Progenitor cell of endocrine pancreas (in vitro differentiated cells): ENCODE measurements at regions not wholly inside any gene's neighbourhood (a gene's known extent, or its start where the extent isn't known, plus 50 kb on each side); places are given as distances from the start of the nearest gene placed in this dataset.

Experiments used
- DNase-seq: peaks from one replicate; pipeline ENCODE4 v3.0.0; 2021; ENCODE audit warnings: low spot score; ENCODE audit not compliant: unreplicated experiment
- H3K27ac Mint-ChIP-seq: 2 replicates; pipeline ENCODE4 v1.8.0; 2021; ENCODE audit warnings: mild to moderate bottlenecking, moderate library complexity, mixed read lengths
- H3K27me3 Mint-ChIP-seq: 2 replicates; pipeline ENCODE4 v1.8.0; 2021; ENCODE audit warnings: mixed read lengths
- H3K36me3 Mint-ChIP-seq: 2 replicates; pipeline ENCODE4 v1.8.0; 2022; ENCODE audit warnings: mixed read lengths; ENCODE audit not compliant: insufficient read depth
- H3K4me1 Mint-ChIP-seq: 2 replicates; pipeline ENCODE4 v1.8.0; 2021; ENCODE audit warnings: low read depth, mixed read lengths
- H3K4me3 Mint-ChIP-seq: 2 replicates; pipeline ENCODE4 v1.8.0; 2021; ENCODE audit warnings: low read depth, mild to moderate bottlenecking, moderate library complexity, mixed read lengths
- H3K9me3 Mint-ChIP-seq: 2 replicates; pipeline ENCODE4 v1.8.0; 2021; ENCODE audit warnings: low read depth, mixed read lengths
- TF ChIP-seq, protein P1 (sequence below): fragments of 200-600 bp; sonication (generic); IDR thresholded peaks from one replicate; pipeline ENCODE4 v1.5.0; 2021; ENCODE audit warnings: antibody characterized with exemption, mild to moderate bottlenecking; ENCODE audit not compliant: unreplicated experiment

DNA sequence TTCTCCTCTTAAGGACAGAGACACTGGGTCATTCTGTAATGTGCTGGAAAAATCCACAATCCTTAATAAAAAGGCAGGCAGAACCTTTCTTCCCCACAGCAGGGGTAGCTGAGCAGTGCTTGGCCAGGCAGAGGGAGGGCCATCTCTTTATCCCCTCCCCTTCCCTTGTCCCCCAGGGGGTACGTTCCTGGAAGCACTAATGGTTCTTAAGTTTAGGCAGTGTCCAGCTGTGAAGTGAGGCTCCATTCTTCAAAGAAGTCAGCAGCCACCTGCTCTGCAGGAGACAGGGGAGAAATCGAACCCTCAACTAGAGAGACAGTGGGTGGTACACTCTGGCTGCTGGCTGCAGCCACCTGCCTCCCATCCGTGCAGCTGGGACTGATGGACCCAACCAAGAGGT is 533.9 kb upstream of the CDH11 start:
- no peaks in the 10 kb centered on the region for H3K9me3 Mint-ChIP-seq
- TF ChIP-seq, protein P1, sequence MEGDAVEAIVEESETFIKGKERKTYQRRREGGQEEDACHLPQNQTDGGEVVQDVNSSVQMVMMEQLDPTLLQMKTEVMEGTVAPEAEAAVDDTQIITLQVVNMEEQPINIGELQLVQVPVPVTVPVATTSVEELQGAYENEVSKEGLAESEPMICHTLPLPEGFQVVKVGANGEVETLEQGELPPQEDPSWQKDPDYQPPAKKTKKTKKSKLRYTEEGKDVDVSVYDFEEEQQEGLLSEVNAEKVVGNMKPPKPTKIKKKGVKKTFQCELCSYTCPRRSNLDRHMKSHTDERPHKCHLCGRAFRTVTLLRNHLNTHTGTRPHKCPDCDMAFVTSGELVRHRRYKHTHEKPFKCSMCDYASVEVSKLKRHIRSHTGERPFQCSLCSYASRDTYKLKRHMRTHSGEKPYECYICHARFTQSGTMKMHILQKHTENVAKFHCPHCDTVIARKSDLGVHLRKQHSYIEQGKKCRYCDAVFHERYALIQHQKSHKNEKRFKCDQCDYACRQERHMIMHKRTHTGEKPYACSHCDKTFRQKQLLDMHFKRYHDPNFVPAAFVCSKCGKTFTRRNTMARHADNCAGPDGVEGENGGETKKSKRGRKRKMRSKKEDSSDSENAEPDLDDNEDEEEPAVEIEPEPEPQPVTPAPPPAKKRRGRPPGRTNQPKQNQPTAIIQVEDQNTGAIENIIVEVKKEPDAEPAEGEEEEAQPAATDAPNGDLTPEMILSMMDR, result no peak
- no peak overlapping the region for H3K27ac Mint-ChIP-seq
- H3K36me3 Mint-ChIP-seq, result no peaks in the 10 kb centered on the region
- no peak for DNase-seq
- no peaks in the 10 kb centered on the region for H3K4me1 Mint-ChIP-seq
- peaks cover 40% of the 10 kb centered on the region for H3K27me3 Mint-ChIP-seq
- no peak overlapping the region for H3K4me3 Mint-ChIP-seq

- TF ChIP-seq, protein P1, result no peak
- no peaks in the 10 kb centered on the region for H3K36me3 Mint-ChIP-seq
- peaks cover 7% of the 10 kb centered on the region for H3K27me3 Mint-ChIP-seq
- no peaks in the 10 kb centered on the region for H3K9me3 Mint-ChIP-seq
- H3K27ac Mint-ChIP-seq, result no peak overlapping the region
- peaks cover 4% of the 10 kb centered on the region for H3K4me1 Mint-ChIP-seq
- no peak for DNase-seq
- H3K4me3 Mint-ChIP-seq, result no peak overlapping the region
These were observed 526.2 kb upstream of the CDH11 start for GRCh38 chr16:65648101-65648500.

GRCh38 chr16:65644821-65645220 is 523.0 kb upstream of the CDH11 start:
- no peaks in the 10 kb centered on the region for H3K9me3 Mint-ChIP-seq
- no peaks in the 10 kb centered on the region for H3K27me3 Mint-ChIP-seq
- no peak overlapping the region for H3K4me3 Mint-ChIP-seq
- no peak for DNase-seq
- H3K27ac Mint-ChIP-seq, result no peak overlapping the region
- H3K4me1 Mint-ChIP-seq, result peaks cover 5% of the 10 kb centered on the region
- TF ChIP-seq, protein P1, result no peak
- no peaks in the 10 kb centered on the region for H3K36me3 Mint-ChIP-seq

- Mint-ChIP-seq H3K4me1 (peaks cover 5% of the 10 kb centered on the region), H3K27me3 (no peaks in the 10 kb centered on the region), H3K9me3 (no peaks in the 10 kb centered on the region), H3K36me3 (no peaks in the 10 kb centered on the region), H3K4me3 (no peak overlapping the region), H3K27ac (no peak overlapping the region)
- no peak for DNase-seq
- TF ChIP-seq, protein P1, result no peak
These were observed 520.0 kb upstream of the CDH11 start for GRCh38 chr16:65641762-65642289.

DNA sequence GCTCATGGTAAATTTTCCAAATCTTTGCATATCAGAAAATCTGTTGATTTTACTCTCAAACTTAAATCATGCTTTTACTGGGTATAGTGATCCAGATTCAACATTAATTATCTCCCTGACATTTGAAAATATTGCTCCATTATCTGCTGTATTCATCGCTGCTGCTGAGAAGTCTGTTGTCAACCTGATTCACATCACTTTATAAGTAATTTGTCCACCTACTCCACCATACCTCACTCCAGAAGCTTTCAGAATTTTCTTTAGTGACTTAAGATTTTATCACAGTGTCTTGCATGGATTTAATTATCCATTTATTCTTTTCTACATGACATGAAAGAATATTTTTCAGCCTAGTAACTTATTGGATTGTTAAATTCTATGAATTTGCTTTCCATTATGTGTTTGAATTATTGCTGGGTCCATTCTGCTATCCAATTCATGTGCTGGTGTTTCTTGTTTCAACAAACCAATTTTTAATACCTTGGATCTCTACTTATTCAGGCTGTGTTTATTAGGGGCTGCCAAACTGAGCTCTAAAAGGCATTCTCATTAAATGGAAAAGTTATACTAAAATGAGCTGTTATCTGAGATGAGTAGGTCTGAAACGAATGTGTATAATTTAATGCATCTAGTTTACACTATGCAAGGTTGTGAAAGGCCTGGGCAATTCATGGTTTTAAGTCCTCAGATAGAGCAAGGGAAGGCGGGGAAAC is 519.3 kb upstream of the CDH11 start:
- H3K4me3 Mint-ChIP-seq, result no peak overlapping the region
- H3K36me3 Mint-ChIP-seq, result no peaks in the 10 kb centered on the region
- H3K4me1 Mint-ChIP-seq, result peaks cover 5% of the 10 kb centered on the region
- TF ChIP-seq, protein P1, result no peak
- no peak for DNase-seq
- H3K27me3 Mint-ChIP-seq, result peaks cover 3% of the 10 kb centered on the region
- no peak overlapping the region for H3K27ac Mint-ChIP-seq
- H3K9me3 Mint-ChIP-seq, result no peaks in the 10 kb centered on the region
